ENCODE measurements at regions not wholly inside any gene's neighbourhood (a gene's known extent, or its start where the extent isn't known, plus 50 kb on each side); places are given as distances from the start of the nearest gene placed in this dataset.

DNA sequence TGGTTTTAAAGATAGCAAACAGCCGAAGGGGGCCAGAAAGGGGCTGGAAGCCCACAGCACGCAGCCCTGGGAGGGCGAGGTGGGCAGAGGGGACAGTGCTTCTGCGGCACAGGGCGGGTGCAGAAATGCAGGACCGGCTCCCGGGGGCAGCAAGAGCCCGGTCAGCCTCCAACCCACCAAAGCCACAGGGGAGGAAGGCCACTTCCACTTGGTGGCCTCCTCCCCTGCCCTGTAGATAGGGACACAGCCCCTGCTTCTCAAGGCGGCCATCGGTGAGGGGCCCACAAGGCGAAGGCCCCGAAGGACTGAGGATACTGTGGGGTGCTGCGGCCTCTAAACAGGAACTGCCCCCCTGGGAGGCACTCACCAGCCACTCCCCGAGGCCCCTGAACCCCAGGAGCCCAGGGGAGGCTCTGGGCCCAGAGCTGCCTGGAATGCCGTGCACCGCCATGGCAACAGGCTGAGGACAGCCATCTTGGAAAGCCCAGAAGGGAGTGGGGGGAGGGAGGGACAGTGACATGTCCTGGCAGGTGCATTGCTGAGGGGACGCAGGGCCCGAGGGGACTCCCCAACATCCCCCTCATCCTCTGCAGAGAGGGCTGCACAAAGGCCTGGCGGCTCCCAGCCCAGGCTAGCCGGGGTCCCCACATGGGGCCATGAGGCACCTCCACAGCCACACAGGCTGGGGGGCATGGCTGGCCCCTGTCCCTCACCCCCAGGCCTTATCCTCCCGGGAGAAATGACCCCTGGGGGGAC lies 114.7 kb downstream of the NCOR2 start:
- H3K4me3 ChIP-seq, result peak overlapping the region in 9 of 10 experiments; percentile 16 to 53 (median 25); a peak in 18 of 20 replicates
- H3K27me3 ChIP-seq, result no peaks in the 10 kb centered on the region; a peak in 1 of 22 replicates
- TF ChIP-seq Cebpa-rat (IDR thresholded peaks at IDR 0.05), result no peak
- peak overlapping the region; percentile 95 to 100 (median 98) for H3K4me2 ChIP-seq
- H3K9me3 ChIP-seq (replicated peaks in 1 of 11), result no peaks in the 10 kb centered on the region
- peaks cover 0 to 50% (median 23%) of the 10 kb centered on the region in 11 experiments; a peak in 18 of 22 replicates for H3K36me3 ChIP-seq
- H4K20me1 ChIP-seq, result peaks cover 87 to 99% (median 95%) of the 10 kb centered on the region in 11 experiments
- H3K9ac ChIP-seq, result peak overlapping the region; percentile 30 to 78 (median 67); a peak in 21 of 22 replicates
- peaks cover 74 to 99% (median 92%) of the 10 kb centered on the region in 10 experiments for H3K4me1 ChIP-seq
- H3K27ac ChIP-seq, result peak overlapping the region; percentile 45 to 87 (median 73); a peak in 21 of 22 replicates

DNA sequence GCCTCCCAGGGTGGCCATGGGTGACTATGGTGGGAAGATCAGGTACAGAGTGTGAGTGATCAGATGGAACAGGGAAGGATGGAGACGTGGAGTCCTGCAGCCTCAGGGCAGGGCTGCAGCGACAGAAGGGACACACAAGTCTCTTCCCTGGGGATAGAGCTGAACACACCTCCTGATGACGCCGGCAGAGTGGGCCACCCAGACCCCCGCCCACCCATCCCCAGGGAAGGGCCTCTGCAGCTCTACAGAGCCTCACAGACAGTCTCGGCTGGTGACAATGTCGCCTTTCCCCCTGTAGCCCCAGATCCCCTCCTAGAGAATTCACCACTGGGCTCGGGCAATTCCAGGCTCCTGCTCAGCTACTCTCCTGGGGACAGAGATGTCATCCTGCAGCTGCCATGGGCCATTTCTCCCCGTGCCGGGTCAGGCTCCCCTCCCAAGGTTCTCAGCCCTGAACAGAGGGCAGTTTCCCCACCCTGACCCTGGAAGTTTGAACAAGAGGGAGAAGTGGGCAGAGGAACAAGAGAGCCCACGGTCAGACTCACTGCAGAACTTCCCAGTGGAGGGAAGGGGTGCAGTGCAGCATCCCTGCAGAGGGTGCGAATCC lies 115.7 kb downstream of the NCOR2 start:
- Histone ChIP-seq H3K9me3 (replicated peaks in 1 of 11) (no peaks in the 10 kb centered on the region), H3K27ac (peak overlapping the region in 2 of 11 experiments; percentile 83 to 87; a peak in 5 of 22 replicates), H4K20me1 (peaks cover 79 to 99% (median 90%) of the 10 kb centered on the region in 11 experiments), H3K4me1 (peaks cover 72 to 91% (median 83%) of the 10 kb centered on the region in 10 experiments), H3K27me3 (no peaks in the 10 kb centered on the region; a peak in 1 of 22 replicates), H3K4me3 (no peak overlapping the region), H3K36me3 (peaks cover 0 to 59% (median 33%) of the 10 kb centered on the region in 11 experiments; a peak in 18 of 22 replicates), H3K9ac (peak overlapping the region in 6 of 11 experiments; percentile 30 to 78 (median 72); a peak in 10 of 22 replicates), H3K4me2 (peak overlapping the region; percentile 95 to 100 (median 98))
- no peak for TF ChIP-seq Cebpa-rat (IDR thresholded peaks at IDR 0.05)

DNA sequence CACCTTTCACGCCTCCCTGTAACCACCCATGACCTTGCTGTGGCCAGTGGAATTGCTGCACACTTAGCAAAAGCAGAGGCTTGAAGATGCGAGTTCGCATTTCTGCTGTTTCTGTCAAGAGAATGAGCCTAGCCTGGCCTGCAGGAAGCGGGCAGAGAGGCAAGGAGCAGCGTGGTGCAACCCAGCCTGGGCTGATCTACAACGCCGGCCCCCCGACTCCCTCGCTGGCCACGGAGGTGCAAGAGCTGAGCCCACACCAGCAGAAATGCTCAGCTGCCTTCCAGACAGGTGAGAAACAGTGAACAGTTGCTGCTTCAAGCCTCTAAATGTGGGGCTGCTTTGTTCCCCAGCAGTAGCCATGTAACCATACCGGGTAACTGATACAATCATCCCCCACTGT lies 116.4 kb downstream of the NCOR2 start:
- peaks cover 5 to 62% (median 36%) of the 10 kb centered on the region in 11 experiments; a peak in 19 of 22 replicates for H3K36me3 ChIP-seq
- H3K9me3 ChIP-seq (replicated peaks in 1 of 11), result no peaks in the 10 kb centered on the region
- peaks cover 65 to 89% (median 79%) of the 10 kb centered on the region in 10 experiments for H3K4me1 ChIP-seq
- no peak overlapping the region for H3K4me3 ChIP-seq
- H3K9ac ChIP-seq, result peak overlapping the region in 2 of 11 experiments; percentile 10 to 29; a peak in 3 of 22 replicates
- TF ChIP-seq Cebpa-rat (IDR thresholded peaks at IDR 0.05), result no peak
- peak overlapping the region in 1 of 11 experiments; percentile 58; a peak in 1 of 22 replicates for H3K27ac ChIP-seq
- no peaks in the 10 kb centered on the region; a peak in 1 of 22 replicates for H3K27me3 ChIP-seq
- H3K4me2 ChIP-seq, result peak overlapping the region; percentile 95 to 100 (median 98)
- peaks cover 79 to 100% (median 89%) of the 10 kb centered on the region in 11 experiments for H4K20me1 ChIP-seq

DNA sequence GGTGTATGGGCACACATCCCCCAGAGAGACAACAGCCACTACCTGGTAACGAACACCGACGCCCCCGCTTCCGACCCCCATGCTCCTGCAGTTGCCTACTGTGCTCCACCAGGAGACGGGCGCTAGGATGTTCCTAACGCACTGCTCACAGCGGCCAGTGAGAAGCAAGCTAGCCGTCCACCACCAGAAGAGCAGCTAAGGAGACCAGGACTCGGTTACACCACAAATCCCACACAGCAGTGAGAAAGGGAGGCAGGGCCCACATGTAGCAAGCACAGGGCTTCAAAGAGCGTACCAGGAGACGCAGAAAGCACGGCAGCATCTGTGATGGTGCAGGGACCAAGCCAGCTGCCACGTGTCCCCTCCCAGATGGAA lies 117.0 kb downstream of the NCOR2 start:
- H3K9ac ChIP-seq, result peak overlapping the region in 3 of 11 experiments; percentile 19 to 39 (median 21); a peak in 4 of 22 replicates
- H3K27ac ChIP-seq, result peak overlapping the region in 2 of 11 experiments; percentile 40 to 58; a peak in 2 of 22 replicates
- H3K4me1 ChIP-seq, result peaks cover 59 to 89% (median 75%) of the 10 kb centered on the region in 10 experiments
- no peak overlapping the region for H3K4me3 ChIP-seq
- H4K20me1 ChIP-seq, result peaks cover 78 to 100% (median 87%) of the 10 kb centered on the region in 11 experiments
- H3K4me2 ChIP-seq, result peak overlapping the region; percentile 95 to 100 (median 98)
- no peaks in the 10 kb centered on the region for H3K9me3 ChIP-seq (replicated peaks in 1 of 11)
- peaks cover 11 to 62% (median 38%) of the 10 kb centered on the region in 11 experiments; a peak in 20 of 22 replicates for H3K36me3 ChIP-seq
- H3K27me3 ChIP-seq, result no peaks in the 10 kb centered on the region; a peak in 1 of 22 replicates
- no peak for TF ChIP-seq Cebpa-rat (IDR thresholded peaks at IDR 0.05)

DNA sequence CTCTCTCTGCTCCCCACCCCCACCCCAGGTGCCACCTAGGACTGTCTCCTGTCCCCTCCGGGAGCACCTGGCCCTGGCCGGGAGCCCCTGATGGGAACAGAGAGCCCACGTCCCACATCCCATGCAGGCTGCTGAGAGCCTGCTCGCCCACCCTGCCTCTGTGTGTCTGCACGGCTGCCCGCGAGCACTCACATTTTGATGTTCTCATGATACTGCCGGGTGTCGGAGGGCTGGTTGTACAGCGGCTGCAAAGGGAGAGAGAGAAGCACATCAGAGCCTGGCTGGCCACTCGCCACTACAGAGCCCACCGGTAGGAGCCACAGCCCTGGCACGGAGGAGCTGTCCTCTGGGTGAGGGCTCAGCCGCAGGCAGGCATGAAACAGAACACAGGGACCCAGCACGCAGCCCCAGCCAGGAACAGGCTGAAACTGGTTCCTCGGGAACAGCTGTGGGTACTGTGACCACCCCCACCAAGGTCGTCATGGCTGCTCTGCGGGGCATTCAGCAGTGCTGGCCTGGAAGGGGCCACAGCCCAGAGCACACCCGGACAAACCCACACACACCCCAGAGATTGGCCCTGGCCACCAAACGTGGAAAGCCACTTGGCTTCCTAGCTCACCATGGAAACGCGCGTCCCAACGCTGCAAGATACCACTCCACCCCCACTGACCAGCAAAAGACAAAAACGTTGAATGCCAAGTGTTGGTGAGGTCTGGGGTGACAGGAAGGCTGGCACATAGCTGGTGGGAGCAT lies 117.6 kb downstream of the NCOR2 start:
- Histone ChIP-seq H3K9me3 (replicated peaks in 1 of 11) (no peaks in the 10 kb centered on the region), H3K4me3 (no peak overlapping the region), H4K20me1 (peaks cover 77 to 100% (median 87%) of the 10 kb centered on the region in 11 experiments), H3K27me3 (no peaks in the 10 kb centered on the region; a peak in 1 of 22 replicates), H3K4me1 (peaks cover 53 to 88% (median 71%) of the 10 kb centered on the region in 10 experiments), H3K9ac (peak overlapping the region in 6 of 11 experiments; percentile 4 to 61 (median 19); a peak in 8 of 22 replicates), H3K27ac (peak overlapping the region in 4 of 11 experiments; percentile 17 to 58 (median 34); a peak in 6 of 22 replicates), H3K4me2 (peak overlapping the region; percentile 95 to 100 (median 98)), H3K36me3 (peaks cover 16 to 67% (median 43%) of the 10 kb centered on the region in 11 experiments; a peak in 20 of 22 replicates)
- no peak for TF ChIP-seq Cebpa-rat (IDR thresholded peaks at IDR 0.05)

DNA sequence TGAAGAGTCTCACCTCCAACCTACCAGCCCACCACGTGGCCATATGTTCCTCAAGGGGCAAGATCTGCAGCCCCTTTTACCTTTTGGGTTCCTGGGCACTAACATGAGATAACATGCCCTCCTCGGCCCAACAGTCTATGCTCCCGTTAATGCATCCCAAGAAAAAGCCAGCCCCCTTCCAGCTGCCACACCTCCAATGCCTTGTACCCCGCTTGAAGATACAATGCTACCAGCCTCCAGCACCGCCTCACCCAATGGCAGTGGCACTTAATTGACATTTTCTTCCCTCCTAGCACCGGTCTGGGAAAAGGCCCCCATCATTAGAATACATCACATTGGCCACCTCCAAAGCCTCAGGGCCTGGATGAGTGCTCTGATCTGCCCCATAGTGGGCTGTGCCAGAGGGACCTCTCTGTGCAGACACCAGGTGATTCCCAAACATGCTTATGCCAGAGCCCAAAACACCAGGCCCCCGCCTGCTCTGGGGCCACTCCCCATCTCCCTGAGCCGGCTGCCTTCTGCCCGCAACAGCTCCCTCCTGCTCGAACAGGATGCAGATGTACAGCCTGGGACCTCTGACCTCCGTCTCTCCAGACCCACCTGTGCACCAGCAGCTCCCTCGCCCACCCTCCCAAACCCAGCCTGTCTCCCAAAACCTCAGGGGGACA lies 118.3 kb downstream of the NCOR2 start:
- no peak for TF ChIP-seq Cebpa-rat (IDR thresholded peaks at IDR 0.05)
- H3K27ac ChIP-seq, result no peak overlapping the region; a peak in 1 of 22 replicates
- peak overlapping the region in 10 of 11 experiments; percentile 95 to 100 (median 98); a peak in 18 of 22 replicates for H3K4me2 ChIP-seq
- H3K4me3 ChIP-seq, result no peak overlapping the region
- no peaks in the 10 kb centered on the region for H3K9me3 ChIP-seq (replicated peaks in 1 of 11)
- H4K20me1 ChIP-seq, result peaks cover 72 to 100% (median 88%) of the 10 kb centered on the region in 11 experiments
- H3K36me3 ChIP-seq, result peaks cover 17 to 74% (median 50%) of the 10 kb centered on the region in 11 experiments; a peak in 20 of 22 replicates
- H3K27me3 ChIP-seq, result no peaks in the 10 kb centered on the region; a peak in 1 of 22 replicates
- H3K4me1 ChIP-seq, result peaks cover 52 to 88% (median 68%) of the 10 kb centered on the region in 10 experiments
- H3K9ac ChIP-seq, result peak overlapping the region in 4 of 11 experiments; percentile 4 to 61 (median 29); a peak in 4 of 22 replicates

DNA sequence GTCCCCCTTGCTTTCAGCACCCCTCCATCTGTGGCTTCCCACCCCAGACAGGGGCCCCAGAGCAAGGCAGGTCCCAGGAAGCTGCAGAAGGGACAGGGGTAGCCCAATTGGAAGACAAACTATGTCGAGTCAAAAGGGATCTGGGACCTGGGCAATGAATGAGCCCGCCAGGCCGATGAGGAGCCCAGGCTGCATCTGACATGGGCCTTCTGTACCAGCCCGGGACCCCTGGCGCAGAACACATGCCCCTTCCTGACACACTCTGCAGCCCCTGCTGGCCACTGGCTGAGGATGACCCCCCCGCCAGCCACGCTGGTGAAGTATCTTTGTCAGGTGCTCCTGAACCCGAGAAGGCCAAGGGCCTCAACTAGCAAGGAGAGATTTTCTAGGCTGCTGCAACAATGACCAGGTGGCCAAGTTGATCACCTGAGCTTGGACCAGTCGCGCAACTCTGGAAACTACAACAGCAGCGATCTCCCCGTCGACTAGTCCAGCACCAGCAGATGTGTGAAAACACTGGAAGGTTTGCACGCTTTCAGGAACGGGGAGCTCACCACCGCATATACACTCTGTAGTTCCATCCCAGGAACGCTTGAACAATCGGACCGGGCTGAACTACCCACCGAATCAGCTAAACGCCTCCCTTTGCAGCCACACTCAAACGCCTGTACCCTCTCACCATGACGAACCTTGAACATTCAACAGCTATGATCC lies 119.0 kb downstream of the NCOR2 start:
- peaks cover 66 to 100% (median 88%) of the 10 kb centered on the region in 11 experiments for H4K20me1 ChIP-seq
- H3K27ac ChIP-seq, result no peak overlapping the region; a peak in 1 of 22 replicates
- no peaks in the 10 kb centered on the region for H3K9me3 ChIP-seq (replicated peaks in 1 of 11)
- no peak overlapping the region for H3K4me3 ChIP-seq
- peak overlapping the region in 1 of 11 experiments; percentile 61; a peak in 1 of 22 replicates for H3K9ac ChIP-seq
- H3K27me3 ChIP-seq, result no peaks in the 10 kb centered on the region; a peak in 1 of 22 replicates
- peaks cover 24 to 80% (median 57%) of the 10 kb centered on the region in 11 experiments for H3K36me3 ChIP-seq
- H3K4me1 ChIP-seq, result peaks cover 50 to 88% (median 68%) of the 10 kb centered on the region in 10 experiments
- TF ChIP-seq Cebpa-rat (IDR thresholded peaks at IDR 0.05), result no peak
- H3K4me2 ChIP-seq, result peak overlapping the region in 6 of 11 experiments; percentile 95 to 100 (median 99); a peak in 9 of 22 replicates
